ENCODE measurements at regions not wholly inside any gene's neighbourhood (a gene's known extent, or its start where the extent isn't known, plus 50 kb on each side); places are given as distances from the start of the nearest gene placed in this dataset.

GRCh38 chr2:128401680-128402079, 83.0 kb upstream of the HS6ST1 start:
- DNase-seq (ENCODE audit: low read depth in 2 of 2): no peak

- DNase-seq (ENCODE audit: low read depth in 2 of 2): no peak
Measured at GRCh38 chr2:128402911-128403670, 84.4 kb upstream of the HS6ST1 start.

- no peak for DNase-seq (ENCODE audit: low read depth in 2 of 2)
Measured at GRCh38 chr2:128403814-128404708, 85.4 kb upstream of the HS6ST1 start.

- DNase-seq (ENCODE audit: low read depth in 2 of 2): no peak
Measured at GRCh38 chr2:128404709-128405466, 86.2 kb upstream of the HS6ST1 start.

- DNase-seq (ENCODE audit: low read depth in 2 of 2): no peak
Measured at GRCh38 chr2:128405467-128405900, 86.8 kb upstream of the HS6ST1 start.

- no peak for DNase-seq (ENCODE audit: low read depth in 2 of 2)
Measured at GRCh38 chr2:128405981-128406613, 87.4 kb upstream of the HS6ST1 start.

- no peak for DNase-seq (ENCODE audit: low read depth in 2 of 2)
Measured at GRCh38 chr2:128406736-128407554, 88.3 kb upstream of the HS6ST1 start.

GRCh38 chr2:128408349-128409305, 90.0 kb upstream of the HS6ST1 start:
- peak in 1 of 2 experiments; percentile 63 for DNase-seq (ENCODE audit: low read depth in 2 of 2)

GRCh38 chr2:128409326-128410034, 90.8 kb upstream of the HS6ST1 start:
- DNase-seq (ENCODE audit: low read depth in 2 of 2): no peak

- no peak for DNase-seq (ENCODE audit: low read depth in 2 of 2)
Measured at GRCh38 chr2:128410035-128410757, 91.5 kb upstream of the HS6ST1 start.

- DNase-seq (ENCODE audit: low read depth in 2 of 2): no peak
Measured at GRCh38 chr2:128410758-128411215, 92.1 kb upstream of the HS6ST1 start.

- DNase-seq (ENCODE audit: low read depth in 2 of 2): no peak
Measured at GRCh38 chr2:128411431-128411830, 92.8 kb upstream of the HS6ST1 start.

- no peak for DNase-seq (ENCODE audit: low read depth in 2 of 2)
Measured at GRCh38 chr2:128412181-128412871, 93.7 kb upstream of the HS6ST1 start.

- no peak for DNase-seq (ENCODE audit: low read depth in 2 of 2)
Measured at GRCh38 chr2:128413014-128413717, 94.5 kb upstream of the HS6ST1 start.

- DNase-seq (ENCODE audit: low read depth in 2 of 2): no peak
Measured at GRCh38 chr2:128413718-128414341, 95.2 kb upstream of the HS6ST1 start.

GRCh38 chr2:128414351-128414750, 95.7 kb upstream of the HS6ST1 start:
- DNase-seq (ENCODE audit: low read depth in 2 of 2): no peak

All from fibroblast of skin of left biceps (primary cell).